ENCODE measurements at regions not wholly inside any gene's neighbourhood (a gene's known extent, or its start where the extent isn't known, plus 50 kb on each side); places are given as distances from the start of the nearest gene placed in this dataset.

DNA sequence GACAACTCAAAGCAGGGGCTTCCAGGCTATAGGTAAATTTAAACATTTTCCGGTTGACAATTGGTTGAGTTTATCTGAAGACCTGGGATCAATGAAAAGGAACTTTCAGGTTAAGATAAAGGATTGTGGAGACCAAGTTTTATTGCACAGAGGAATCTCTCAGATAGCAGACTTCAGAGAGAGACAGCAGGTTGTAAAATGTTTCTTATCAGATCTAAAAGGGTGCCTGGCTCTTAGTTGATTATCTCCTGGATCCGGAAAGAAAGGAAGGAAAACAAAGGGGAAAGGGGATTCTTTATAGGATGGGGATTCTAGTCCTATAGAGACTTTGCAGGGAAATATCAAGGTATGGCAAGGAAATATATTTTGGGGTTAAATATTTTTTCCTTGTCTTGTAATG, 951.3 kb upstream of the SEMA6D start:
- Mint-ChIP-seq H3K4me3 (no peak overlapping the region), H3K27me3 (no peaks in the 10 kb centered on the region), H3K36me3 (ENCODE audit: low read depth) (no peaks in the 10 kb centered on the region), H3K27ac (no peak overlapping the region), H3K4me1 (ENCODE audit: low read depth) (no peaks in the 10 kb centered on the region), H3K9me3 (peaks cover 15% of the 10 kb centered on the region)
- Histone ChIP-seq H3K27me3 (ENCODE audit: control insufficient read depth in 1 of 2, insufficient read depth in 2 of 2, low read length in 2 of 2) (no peaks in the 10 kb centered on the region), H3K4me1 (ENCODE audit: insufficient read depth, low read length) (no peaks in the 10 kb centered on the region), H3K4me3 (ENCODE audit: low read length) (no peak overlapping the region), H3K27ac (ENCODE audit: low read depth in 1 of 2, low read length in 2 of 2) (no peak overlapping the region), H3K9me3 (ENCODE audit: control insufficient read depth in 1 of 2, insufficient read depth in 1 of 2, low read length in 2 of 2) (peaks cover 6 to 21% of the 10 kb centered on the region in 2 experiments), H3K36me3 (ENCODE audit: insufficient read depth, low read length) (no peaks in the 10 kb centered on the region)
- intact Hi-C loops (cut with DNase I, micrococcal nuclease): no loop called here
- DNase-seq: no peak
- no peak for ATAC-seq (ENCODE audit: poor library complexity)
- ChIA-PET CTCF (no interaction called here), POLR2A (no interaction called here)
- TF ChIP-seq, protein P1, sequence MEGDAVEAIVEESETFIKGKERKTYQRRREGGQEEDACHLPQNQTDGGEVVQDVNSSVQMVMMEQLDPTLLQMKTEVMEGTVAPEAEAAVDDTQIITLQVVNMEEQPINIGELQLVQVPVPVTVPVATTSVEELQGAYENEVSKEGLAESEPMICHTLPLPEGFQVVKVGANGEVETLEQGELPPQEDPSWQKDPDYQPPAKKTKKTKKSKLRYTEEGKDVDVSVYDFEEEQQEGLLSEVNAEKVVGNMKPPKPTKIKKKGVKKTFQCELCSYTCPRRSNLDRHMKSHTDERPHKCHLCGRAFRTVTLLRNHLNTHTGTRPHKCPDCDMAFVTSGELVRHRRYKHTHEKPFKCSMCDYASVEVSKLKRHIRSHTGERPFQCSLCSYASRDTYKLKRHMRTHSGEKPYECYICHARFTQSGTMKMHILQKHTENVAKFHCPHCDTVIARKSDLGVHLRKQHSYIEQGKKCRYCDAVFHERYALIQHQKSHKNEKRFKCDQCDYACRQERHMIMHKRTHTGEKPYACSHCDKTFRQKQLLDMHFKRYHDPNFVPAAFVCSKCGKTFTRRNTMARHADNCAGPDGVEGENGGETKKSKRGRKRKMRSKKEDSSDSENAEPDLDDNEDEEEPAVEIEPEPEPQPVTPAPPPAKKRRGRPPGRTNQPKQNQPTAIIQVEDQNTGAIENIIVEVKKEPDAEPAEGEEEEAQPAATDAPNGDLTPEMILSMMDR (IDR thresholded peaks at IDR 0.05): no peak

DNA sequence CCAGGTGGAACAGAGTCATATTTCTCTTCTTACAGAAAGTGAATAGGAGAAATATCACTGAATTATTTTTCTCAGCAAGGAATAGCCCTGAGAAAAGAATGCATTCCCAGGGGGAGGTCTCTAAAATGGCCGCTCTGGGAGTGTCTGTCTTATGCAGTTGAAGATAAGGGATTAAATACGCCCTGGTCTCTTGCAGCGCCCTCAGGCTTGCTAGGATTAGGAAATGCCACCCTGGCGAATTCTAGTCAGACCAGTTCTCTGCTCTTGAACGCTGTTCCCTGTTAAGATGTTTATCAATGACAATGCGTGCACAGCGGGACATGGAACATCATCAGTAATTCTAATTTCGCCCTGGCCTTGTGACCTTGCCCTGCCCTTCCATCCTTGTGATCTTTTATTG, 949.0 kb upstream of the SEMA6D start:
- Histone ChIP-seq H3K27me3 (ENCODE audit: control insufficient read depth in 1 of 2, insufficient read depth in 2 of 2, low read length in 2 of 2) (no peaks in the 10 kb centered on the region), H3K9me3 (ENCODE audit: control insufficient read depth in 1 of 2, insufficient read depth in 1 of 2, low read length in 2 of 2) (peaks cover 10 to 21% of the 10 kb centered on the region in 2 experiments), H3K4me1 (ENCODE audit: insufficient read depth, low read length) (no peaks in the 10 kb centered on the region), H3K36me3 (ENCODE audit: insufficient read depth, low read length) (no peaks in the 10 kb centered on the region), H3K4me3 (ENCODE audit: low read length) (no peak overlapping the region), H3K27ac (ENCODE audit: low read depth in 1 of 2, low read length in 2 of 2) (no peak overlapping the region)
- H3K27me3 Mint-ChIP-seq: no peaks in the 10 kb centered on the region
- H3K4me1 Mint-ChIP-seq (ENCODE audit: low read depth): no peaks in the 10 kb centered on the region
- TF ChIP-seq, protein P1 (IDR thresholded peaks at IDR 0.05): no peak
- ATAC-seq (ENCODE audit: poor library complexity) (no peak), DNase-seq (no peak)
- CTCF ChIA-PET: no interaction called here
- intact Hi-C loops (cut with DNase I, micrococcal nuclease): no loop called here
- no peaks in the 10 kb centered on the region for H3K36me3 Mint-ChIP-seq (ENCODE audit: low read depth)
- no peak overlapping the region for H3K27ac Mint-ChIP-seq
- POLR2A ChIA-PET: no interaction called here
- peaks cover 15% of the 10 kb centered on the region for H3K9me3 Mint-ChIP-seq
- H3K4me3 Mint-ChIP-seq: no peak overlapping the region

DNA sequence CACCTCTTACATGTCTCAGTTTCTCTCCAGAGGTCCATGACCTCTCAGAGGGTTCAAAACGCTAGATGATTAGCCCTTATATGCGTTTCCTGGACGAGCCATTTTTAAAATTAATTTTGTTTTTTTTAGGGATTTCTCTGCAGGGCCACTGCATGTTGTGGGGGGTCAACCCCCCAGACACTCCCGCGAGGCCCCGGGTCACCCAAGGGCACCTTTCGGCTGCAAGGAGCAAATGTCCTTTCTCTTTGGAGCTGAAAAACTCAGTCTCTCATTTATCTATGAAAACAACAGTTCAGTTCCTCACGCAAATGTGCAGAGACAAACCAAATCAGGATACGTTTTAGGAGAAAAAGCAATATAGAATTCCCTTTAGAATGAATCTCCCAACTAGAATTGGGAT, 944.3 kb upstream of the SEMA6D start:
- POLR2A ChIA-PET: no interaction called here
- H3K4me3 ChIP-seq (ENCODE audit: low read length): no peak overlapping the region
- CTCF ChIA-PET: no interaction called here
- Mint-ChIP-seq H3K4me1 (ENCODE audit: low read depth) (no peaks in the 10 kb centered on the region), H3K27me3 (no peaks in the 10 kb centered on the region), H3K27ac (no peak overlapping the region), H3K9me3 (peaks cover 12% of the 10 kb centered on the region), H3K4me3 (no peak overlapping the region), H3K36me3 (ENCODE audit: low read depth) (no peaks in the 10 kb centered on the region)
- ATAC-seq (ENCODE audit: poor library complexity) (no peak), DNase-seq (no peak)
- no peaks in the 10 kb centered on the region for H3K4me1 ChIP-seq (ENCODE audit: insufficient read depth, low read length)
- peaks cover 10 to 14% of the 10 kb centered on the region in 2 experiments for H3K9me3 ChIP-seq (ENCODE audit: control insufficient read depth in 1 of 2, insufficient read depth in 1 of 2, low read length in 2 of 2)
- no peaks in the 10 kb centered on the region for H3K36me3 ChIP-seq (ENCODE audit: insufficient read depth, low read length)
- TF ChIP-seq, protein P1 (IDR thresholded peaks at IDR 0.05): no peak
- H3K27ac ChIP-seq (ENCODE audit: low read depth in 1 of 2, low read length in 2 of 2): no peak overlapping the region
- no peaks in the 10 kb centered on the region for H3K27me3 ChIP-seq (ENCODE audit: control insufficient read depth in 1 of 2, insufficient read depth in 2 of 2, low read length in 2 of 2)
- intact Hi-C loops (cut with DNase I, micrococcal nuclease): no loop called here

Measured in CD4-positive, alpha-beta T cell (primary cell).